Glutamatergic neuron (in vitro differentiated cells): ENCODE measurements at regions not wholly inside any gene's neighbourhood (a gene's known extent, or its start where the extent isn't known, plus 50 kb on each side); places are given as distances from the start of the nearest gene placed in this dataset.

Source experiments
- DNase-seq: peaks from one replicate; pipeline ENCODE4 v3.0.0; 2022
- H3K27ac Mint-ChIP-seq: one replicate; pipeline ENCODE4 v1.8.0; 2020; ENCODE audit warnings: mild to moderate bottlenecking, mixed read lengths, inconsistent platforms; ENCODE audit not compliant: unreplicated experiment
- H3K27me3 Mint-ChIP-seq: one replicate; pipeline ENCODE4 v1.8.0; 2020; ENCODE audit warnings: mild to moderate bottlenecking, moderate library complexity, mixed read lengths, inconsistent platforms; ENCODE audit not compliant: unreplicated experiment
- H3K36me3 Mint-ChIP-seq: one replicate; pipeline ENCODE4 v1.8.0; 2020; ENCODE audit warnings: mild to moderate bottlenecking, mixed read lengths, inconsistent platforms; ENCODE audit not compliant: unreplicated experiment
- H3K4me1 Mint-ChIP-seq: one replicate; pipeline ENCODE4 v1.8.0; 2020; ENCODE audit warnings: mild to moderate bottlenecking, low read depth, mixed read lengths, inconsistent platforms; ENCODE audit not compliant: unreplicated experiment
- H3K4me3 Mint-ChIP-seq: one replicate; pipeline ENCODE4 v1.8.0; 2020; ENCODE audit warnings: mild to moderate bottlenecking, mixed read lengths, inconsistent platforms; ENCODE audit not compliant: unreplicated experiment
- H3K9me3 Mint-ChIP-seq: one replicate; pipeline ENCODE4 v1.8.0; 2020; ENCODE audit warnings: mild to moderate bottlenecking, moderate library complexity, mixed read lengths, inconsistent platforms; ENCODE audit not compliant: unreplicated experiment
- CTCF ChIP-seq: fragments of 200-600 bp; sonication (generic); IDR thresholded peaks from one replicate; pipeline ENCODE4 v1.5.0; 2021; ENCODE audit not compliant: partially characterized antibody, unreplicated experiment

- Mint-ChIP-seq H3K27ac (no peak overlapping the region), H3K27me3 (no peaks in the 10 kb centered on the region), H3K4me1 (no peaks in the 10 kb centered on the region), H3K4me3 (no peak overlapping the region), H3K9me3 (no peaks in the 10 kb centered on the region), H3K36me3 (no peaks in the 10 kb centered on the region)
- DNase-seq, result no peak
- TF ChIP-seq CTCF, result no peak
Measured at GRCh38 chr10:56874950-56875349, 513.9 kb upstream of the ZWINT start.

DNA sequence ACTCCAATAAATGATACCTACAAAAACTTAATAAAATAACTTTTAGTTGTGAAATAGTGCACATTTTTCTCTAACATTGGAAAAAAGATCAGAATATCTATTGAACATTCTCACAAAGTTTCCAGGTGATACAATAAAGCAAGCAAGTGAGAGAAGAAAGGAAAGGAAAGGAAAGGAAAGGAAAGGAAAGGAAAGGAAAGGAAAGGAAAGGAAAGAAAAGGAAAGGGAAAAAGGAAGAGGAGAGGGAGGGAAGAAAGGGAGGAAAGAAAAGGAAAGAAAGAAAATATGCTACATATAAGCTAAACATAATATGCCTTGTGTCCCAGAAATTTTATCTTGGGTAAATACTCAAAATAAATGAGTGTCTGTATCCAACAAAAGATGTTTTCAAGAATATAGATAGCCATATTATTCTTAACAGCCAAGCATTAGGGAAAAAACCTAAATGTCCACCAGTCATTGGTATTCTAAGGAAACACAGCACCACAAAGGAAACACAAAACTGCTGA lies 510.2 kb upstream of the ZWINT start:
- Mint-ChIP-seq H3K9me3 (no peaks in the 10 kb centered on the region), H3K36me3 (no peaks in the 10 kb centered on the region), H3K27me3 (no peaks in the 10 kb centered on the region), H3K27ac (no peak overlapping the region), H3K4me3 (no peak overlapping the region), H3K4me1 (no peaks in the 10 kb centered on the region)
- TF ChIP-seq CTCF, result no peak
- no peak for DNase-seq

- no peak for DNase-seq
- no peaks in the 10 kb centered on the region for H3K36me3 Mint-ChIP-seq
- H3K4me1 Mint-ChIP-seq, result no peaks in the 10 kb centered on the region
- no peaks in the 10 kb centered on the region for H3K27me3 Mint-ChIP-seq
- no peaks in the 10 kb centered on the region for H3K9me3 Mint-ChIP-seq
- no peak overlapping the region for H3K4me3 Mint-ChIP-seq
- H3K27ac Mint-ChIP-seq, result no peak overlapping the region
- no peak for TF ChIP-seq CTCF
Measured at GRCh38 chr10:56867236-56867635, 506.2 kb upstream of the ZWINT start.

GRCh38 chr10:56856569-56856968 lies 495.5 kb upstream of the ZWINT start:
- Mint-ChIP-seq H3K4me1 (no peaks in the 10 kb centered on the region), H3K4me3 (no peak overlapping the region), H3K9me3 (no peaks in the 10 kb centered on the region), H3K36me3 (no peaks in the 10 kb centered on the region), H3K27ac (no peak overlapping the region), H3K27me3 (no peaks in the 10 kb centered on the region)
- TF ChIP-seq CTCF, result no peak
- no peak for DNase-seq

- no peak for DNase-seq
- Mint-ChIP-seq H3K4me3 (no peak overlapping the region), H3K4me1 (peaks cover 2% of the 10 kb centered on the region), H3K9me3 (no peaks in the 10 kb centered on the region), H3K36me3 (no peaks in the 10 kb centered on the region), H3K27ac (no peak overlapping the region), H3K27me3 (no peaks in the 10 kb centered on the region)
- TF ChIP-seq CTCF, result no peak
Measured at GRCh38 chr10:56844978-56845529, 484.0 kb upstream of the ZWINT start.
